ENCODE measurements at regions not wholly inside any gene's neighbourhood (a gene's known extent, or its start where the extent isn't known, plus 50 kb on each side); places are given as distances from the start of the nearest gene placed in this dataset.

- DNase-seq (ENCODE audit: low spot score) = no peak
- Histone ChIP-seq H3K27ac (no peak overlapping the region), H3K4me3 (no peak overlapping the region)
- TF ChIP-seq, protein P1, sequence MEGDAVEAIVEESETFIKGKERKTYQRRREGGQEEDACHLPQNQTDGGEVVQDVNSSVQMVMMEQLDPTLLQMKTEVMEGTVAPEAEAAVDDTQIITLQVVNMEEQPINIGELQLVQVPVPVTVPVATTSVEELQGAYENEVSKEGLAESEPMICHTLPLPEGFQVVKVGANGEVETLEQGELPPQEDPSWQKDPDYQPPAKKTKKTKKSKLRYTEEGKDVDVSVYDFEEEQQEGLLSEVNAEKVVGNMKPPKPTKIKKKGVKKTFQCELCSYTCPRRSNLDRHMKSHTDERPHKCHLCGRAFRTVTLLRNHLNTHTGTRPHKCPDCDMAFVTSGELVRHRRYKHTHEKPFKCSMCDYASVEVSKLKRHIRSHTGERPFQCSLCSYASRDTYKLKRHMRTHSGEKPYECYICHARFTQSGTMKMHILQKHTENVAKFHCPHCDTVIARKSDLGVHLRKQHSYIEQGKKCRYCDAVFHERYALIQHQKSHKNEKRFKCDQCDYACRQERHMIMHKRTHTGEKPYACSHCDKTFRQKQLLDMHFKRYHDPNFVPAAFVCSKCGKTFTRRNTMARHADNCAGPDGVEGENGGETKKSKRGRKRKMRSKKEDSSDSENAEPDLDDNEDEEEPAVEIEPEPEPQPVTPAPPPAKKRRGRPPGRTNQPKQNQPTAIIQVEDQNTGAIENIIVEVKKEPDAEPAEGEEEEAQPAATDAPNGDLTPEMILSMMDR (IDR thresholded peaks at IDR 0.05) = no peak
These were observed 112.4 kb downstream of the CD47 start for GRCh38 chr3:107978131-107979055.

DNA sequence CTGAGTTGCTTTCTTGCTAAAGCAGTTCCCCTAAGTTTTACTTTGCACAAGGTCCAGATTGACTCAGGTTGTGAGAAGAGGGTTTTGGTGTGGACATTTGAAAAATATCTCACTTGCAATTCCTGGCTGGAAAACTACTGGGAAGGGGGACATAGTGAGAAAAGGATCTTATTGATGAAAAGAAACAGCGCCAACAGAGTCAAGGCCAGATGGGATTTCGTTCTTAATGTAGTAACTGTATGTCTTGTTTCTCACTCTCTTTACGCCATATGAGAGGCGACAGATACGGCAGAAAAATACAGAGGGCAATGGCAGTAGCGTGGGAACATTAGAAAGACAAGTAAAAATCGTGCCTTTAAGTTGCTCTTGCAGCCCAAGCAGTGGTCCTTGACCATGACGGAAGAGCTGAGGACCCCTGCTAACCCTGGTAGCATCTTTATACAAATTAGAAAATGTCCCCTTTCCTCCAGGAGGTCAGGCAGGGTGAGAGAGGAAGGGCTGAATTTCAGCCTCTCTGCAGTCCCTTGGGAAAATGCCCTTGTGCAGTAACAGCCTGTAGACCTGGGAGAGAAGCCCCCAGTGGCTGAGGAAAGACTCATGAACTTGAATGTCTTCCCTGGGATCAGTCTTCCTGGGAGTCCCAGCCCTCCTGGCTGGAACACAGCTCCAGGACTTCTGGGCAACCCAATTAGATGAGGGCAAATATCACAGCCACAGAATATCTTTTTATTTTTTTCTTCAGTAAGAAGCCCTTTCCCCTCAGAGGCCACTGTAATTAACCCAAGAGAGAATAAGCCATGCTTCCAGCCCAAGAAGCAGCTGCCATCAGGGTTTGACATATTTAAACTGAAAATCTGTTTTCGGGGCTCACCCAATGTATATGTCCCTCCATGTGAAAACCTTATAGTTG, 113.4 kb downstream of the CD47 start:
- no peak for DNase-seq (ENCODE audit: low spot score)
- no peak overlapping the region for H3K27ac ChIP-seq
- no peak overlapping the region for H3K4me3 ChIP-seq
- TF ChIP-seq, protein P1 (IDR thresholded peaks at IDR 0.05) = no peak

DNA sequence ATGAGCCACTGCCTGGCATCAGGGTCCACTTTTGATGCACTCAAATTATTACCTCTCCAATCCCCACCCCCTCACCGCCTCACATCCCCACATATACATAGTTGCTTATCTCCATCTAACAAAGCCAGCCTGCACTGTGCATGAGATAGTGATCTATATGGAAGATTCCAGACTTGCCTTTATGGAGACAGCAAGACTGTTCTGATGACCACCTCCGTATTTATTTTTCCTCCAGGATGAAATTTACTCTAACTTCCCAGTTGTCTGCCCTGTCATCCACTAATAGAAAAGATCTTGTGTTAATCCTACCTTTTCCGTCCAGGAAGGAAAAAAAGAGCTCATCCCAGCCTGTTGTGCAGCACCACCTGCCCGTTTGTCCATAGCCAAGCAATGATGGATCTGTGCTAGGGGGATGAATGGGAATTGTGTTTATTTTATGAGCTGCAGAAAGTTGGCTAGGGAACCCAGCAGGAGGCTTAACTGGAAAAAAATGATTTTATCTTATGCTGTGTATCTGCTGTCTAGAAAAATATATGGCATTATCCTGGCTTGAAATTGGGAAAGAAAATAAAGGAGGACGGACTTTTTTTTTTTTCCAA, 114.5 kb downstream of the CD47 start:
- H3K27ac ChIP-seq = no peak overlapping the region
- TF ChIP-seq, protein P1 (IDR thresholded peaks at IDR 0.05) = no peak
- no peak overlapping the region for H3K4me3 ChIP-seq
- no peak for DNase-seq (ENCODE audit: low spot score)

DNA sequence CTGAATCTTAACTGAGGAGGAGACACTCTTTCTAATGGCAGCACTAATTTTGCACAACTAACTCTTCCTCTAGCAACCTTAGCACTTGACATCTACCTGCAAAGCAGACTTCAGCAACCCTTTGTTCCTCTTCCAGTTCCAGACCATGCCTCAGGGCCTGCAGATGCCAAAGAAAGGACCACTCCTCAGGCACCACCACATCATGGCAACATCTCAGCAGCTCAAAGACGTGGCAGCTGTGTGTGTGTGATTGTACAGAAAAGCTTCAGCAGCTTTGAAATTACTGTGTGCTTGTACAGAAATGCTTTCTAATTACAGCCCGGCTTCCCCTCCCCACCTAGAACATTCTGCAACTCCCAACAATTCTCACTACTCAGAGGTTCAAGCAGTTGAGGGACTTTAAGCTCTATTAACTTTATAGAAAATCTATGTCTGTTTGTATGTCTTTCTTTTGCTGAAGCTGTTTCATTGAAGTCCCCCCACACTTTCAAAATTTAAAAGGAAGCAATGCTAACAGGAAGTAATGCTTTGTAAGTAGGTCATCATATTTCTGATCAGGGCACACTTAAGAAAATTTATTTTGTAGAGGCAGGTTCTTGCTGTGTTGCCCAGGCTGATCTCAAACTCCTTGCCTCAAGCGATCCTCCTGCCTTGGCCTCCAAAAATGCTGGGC, 115.2 kb downstream of the CD47 start:
- no peak for DNase-seq (ENCODE audit: low spot score)
- H3K27ac ChIP-seq = no peak overlapping the region
- H3K4me3 ChIP-seq = no peak overlapping the region
- TF ChIP-seq, protein P1 (IDR thresholded peaks at IDR 0.05) = no peak

- TF ChIP-seq, protein P1 (IDR thresholded peaks at IDR 0.05) = no peak
- no peak overlapping the region for H3K4me3 ChIP-seq
- H3K27ac ChIP-seq = no peak overlapping the region
- no peak for DNase-seq (ENCODE audit: low spot score)
These were observed 116.9 kb downstream of the CD47 start for GRCh38 chr3:107973961-107974360.

DNA sequence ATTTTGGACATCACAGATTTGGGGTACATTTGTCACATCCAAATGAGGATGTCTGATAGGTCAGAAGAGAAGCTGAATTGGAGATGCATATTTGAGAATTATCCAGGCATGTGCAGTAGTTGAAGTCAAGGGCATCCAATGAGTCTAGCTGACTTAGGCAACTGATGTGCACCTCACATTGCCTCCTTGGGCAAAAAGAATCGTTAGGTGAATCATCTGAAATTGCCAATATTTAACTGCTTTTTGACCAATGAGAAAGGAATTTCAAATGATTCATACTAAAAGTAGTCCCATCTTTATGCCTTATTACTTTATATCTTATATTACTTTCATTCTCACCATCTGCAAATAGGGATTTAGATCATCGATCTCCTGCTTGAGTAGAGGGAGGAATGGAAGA, 117.7 kb downstream of the CD47 start:
- TF ChIP-seq, protein P1 (IDR thresholded peaks at IDR 0.05) = no peak
- DNase-seq (ENCODE audit: low spot score) = no peak
- Histone ChIP-seq H3K27ac (no peak overlapping the region), H3K4me3 (no peak overlapping the region)

Measured in coronary artery (tissue), 2 donors.